Gastrocnemius medialis (tissue), 4 donors: ENCODE measurements at regions not wholly inside any gene's neighbourhood (a gene's known extent, or its start where the extent isn't known, plus 50 kb on each side); places are given as distances from the start of the nearest gene placed in this dataset.

Source experiments
- CTCF ChIP-seq, 5 experiments: fragments of 450-650 bp in 3 of 5; fragments of 200-600 bp in 2 of 5; sonication (generic) in 2 of 5; IDR thresholded peaks in 4 of 5; conservative IDR thresholded peaks in 1 of 5; 1 replicate in 4 of 5; 2 replicates in 1 of 5; pipeline ENCODE4 v1.5.1; 2016 to 2019; ENCODE audit warnings: antibody characterized with exemption in 5 of 5, mild to moderate bottlenecking in 3 of 5, moderate library complexity in 3 of 5
- POLR2A ChIP-seq, 2 donors: fragments of 450-650 bp; IDR thresholded peaks; one replicate each; pipeline ENCODE4 v1.6.1; 2017; ENCODE audit warnings: antibody characterized with exemption in 2 of 2, mild to moderate bottlenecking in 2 of 2, moderate library complexity in 2 of 2

- no peak for TF ChIP-seq CTCF (IDR thresholded peaks at IDR 0.05 in 4 of 5, conservative IDR thresholded peaks at IDR 0.05 in 1 of 5)
- TF ChIP-seq POLR2A (IDR thresholded peaks at IDR 0.05): no peak
Observed at GRCh38 chr4:174580597-174580996, 58.3 kb upstream of the HPGD start.
